ENCODE measurements at regions not wholly inside any gene's neighbourhood (a gene's known extent, or its start where the extent isn't known, plus 50 kb on each side); places are given as distances from the start of the nearest gene placed in this dataset.
"Not testable (repeated sequence)": the region's sequence is repeated elsewhere in the genome, so short reads cannot be mapped to it uniquely, and the experiment has no call there.

DNA sequence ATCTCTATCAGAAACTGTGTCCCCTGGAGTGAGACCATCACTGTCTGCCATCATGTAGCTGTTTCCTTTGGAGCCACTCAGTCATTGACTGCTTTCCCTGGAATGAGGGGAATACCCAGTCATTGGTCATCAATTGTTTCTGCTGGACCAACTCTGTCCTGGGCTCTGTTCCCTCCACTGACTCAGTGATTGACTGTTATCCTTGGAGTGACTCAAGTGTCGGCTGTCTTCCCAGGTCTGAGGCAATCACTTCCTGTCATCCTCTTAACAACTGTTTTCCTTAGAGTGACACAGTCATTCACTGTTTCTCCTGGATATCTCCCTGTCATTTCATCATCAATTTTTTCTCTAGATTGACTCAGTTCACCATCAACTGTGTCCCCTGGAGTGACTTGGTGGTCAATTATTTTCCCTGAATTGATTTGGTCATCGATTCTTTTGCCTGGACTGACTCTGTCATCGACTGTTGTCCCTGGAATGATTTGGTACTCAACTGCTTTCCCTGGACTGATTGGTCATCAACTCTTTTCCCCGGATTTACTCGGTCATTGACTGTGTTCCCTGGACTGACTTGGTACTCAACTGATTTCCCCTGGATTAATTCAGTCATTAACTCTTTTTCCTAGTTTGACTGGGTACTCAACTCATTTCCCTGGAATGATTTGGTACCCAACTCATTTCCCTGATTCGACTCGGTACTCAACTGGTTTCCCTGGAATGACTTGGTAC, 327.9 kb upstream of the VCX start:
- DNase-seq: no peak

DNA sequence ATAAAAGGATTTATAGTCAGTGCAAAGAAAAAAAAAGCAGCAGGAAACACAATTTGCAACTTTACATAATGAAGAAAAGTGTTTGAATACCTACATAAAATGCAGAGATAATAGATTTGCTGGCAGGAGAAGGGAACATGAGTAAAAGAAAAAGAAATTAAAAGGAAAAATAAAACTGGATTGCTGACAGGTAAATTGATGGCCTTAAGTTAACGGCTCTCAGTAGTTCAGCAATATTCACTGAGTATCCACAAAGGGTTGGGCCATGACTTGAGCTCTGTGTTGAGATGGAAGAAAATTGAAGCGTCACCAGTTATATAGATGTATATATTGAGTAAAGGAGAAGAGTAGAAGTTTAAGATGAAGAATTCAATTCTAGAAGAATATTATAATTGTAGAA, 330.1 kb upstream of the VCX start:
- no peak for DNase-seq

DNA sequence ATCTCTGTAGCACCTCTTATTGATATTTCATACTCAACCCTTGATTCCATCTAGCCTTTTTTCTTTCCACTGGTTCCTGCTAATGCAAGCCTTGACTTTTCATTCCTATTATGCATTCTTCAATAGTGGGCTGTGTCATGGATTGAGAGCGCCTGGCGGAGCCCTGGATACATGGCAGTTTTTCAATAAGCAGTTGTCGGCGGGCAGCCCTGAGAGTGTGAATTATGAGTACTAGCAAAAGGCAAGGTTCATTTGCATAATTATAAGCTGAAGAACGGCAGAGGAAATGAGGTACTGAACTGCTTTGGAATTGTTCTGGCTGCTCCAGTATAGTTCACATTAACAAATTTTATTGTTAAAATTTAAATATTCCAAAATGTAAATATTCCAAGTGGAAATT, 339.7 kb upstream of the VCX start:
- no peak for DNase-seq

DNA sequence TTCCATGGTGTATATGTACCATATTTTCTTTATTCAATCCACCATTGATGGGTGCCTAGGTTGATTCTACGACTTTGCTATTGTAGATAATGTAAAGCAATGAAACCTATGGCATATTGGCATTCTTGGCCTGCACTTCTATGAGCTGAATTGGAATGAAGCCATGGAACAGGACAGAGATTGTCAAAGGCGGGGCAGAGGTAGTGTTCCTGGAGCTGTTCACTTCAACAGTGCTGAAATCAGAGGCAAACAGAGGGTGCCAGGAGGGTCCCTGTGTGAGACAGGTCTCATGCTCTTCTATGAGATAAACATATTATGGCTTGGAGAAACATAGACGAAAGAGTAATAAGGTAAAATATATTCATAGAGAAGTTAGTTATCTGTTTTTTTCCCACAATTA, 342.6 kb upstream of the VCX start:
- DNase-seq: no peak

DNA sequence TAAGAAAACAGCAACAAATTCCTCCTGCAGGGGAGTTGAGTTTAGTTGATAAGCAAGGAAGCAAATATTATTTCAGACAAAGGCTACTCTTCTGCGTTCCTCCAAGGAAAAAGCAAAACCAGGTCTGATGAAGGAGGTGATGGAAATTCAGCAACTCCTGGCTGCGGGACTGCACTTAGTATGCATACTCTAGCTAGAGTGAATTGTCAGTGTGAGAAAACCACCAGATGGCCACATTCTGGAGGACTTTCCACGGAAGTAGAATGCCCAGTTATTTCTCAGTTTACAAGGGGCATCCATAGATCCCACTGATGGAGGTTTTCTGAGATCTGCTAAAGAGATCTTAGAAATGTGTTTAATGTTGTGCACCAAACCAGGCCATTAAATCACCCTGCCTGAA, 338.6 kb upstream of the PUDP start:
- no peak for DNase-seq

DNA sequence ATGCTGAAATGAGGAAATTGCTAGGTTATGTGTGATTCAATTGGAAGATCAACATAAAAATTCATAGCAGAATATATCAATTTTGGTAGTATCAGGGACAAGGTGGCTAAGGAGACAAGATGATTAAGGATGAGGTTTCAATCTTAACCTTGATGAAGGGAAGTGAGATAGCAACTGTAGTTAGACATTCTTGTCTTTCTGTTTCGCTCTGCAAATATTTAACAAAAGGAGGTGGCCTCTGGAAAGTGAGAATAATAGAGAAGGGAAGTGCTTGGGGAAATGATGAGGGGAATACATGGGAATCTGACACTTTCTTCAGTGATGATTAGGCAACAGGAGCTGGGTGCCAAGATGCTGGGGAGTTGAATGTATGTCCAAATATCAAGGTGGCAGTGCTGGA, 337.1 kb upstream of the PUDP start:
- no peak for DNase-seq

DNA sequence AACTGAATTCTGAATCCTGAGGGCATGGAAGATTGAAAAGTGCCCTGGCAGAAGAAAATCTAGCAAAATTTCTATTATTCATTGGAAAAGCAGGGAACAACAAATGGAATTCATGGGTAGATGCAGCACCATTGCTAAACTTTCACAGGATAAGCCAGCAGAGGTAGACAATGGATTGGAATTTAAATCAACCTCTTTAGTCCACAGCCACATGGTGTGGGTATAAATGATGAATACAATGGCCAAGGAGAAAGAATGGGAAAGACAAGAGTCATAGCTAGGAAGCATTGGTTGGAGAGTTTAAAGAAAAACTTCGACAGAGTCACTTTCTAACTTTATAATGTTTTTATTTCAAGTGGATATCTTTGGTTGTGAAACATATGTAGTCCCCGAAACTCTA, 332.8 kb upstream of the PUDP start:
- no peak for DNase-seq

DNA sequence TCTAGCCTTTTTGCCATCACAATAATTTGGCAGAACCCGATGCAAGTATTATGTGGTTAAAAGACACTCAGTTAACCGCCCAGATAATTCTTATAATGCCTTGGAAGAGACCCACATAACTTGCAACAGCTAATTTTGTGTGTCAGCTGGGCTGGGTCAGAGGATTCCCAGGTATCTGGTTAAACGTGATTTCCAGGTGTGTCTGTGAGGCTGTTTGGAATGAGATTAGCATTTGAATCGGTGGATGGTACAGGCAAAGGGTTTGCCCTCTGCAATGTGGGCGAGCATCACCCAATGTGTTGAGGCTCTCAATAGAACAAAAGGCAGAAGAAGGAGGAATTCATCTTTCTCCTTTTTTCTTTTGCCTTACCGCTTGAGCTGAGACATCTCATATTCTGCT, 314.2 kb upstream of the PUDP start:
- DNase-seq: no peak

DNA sequence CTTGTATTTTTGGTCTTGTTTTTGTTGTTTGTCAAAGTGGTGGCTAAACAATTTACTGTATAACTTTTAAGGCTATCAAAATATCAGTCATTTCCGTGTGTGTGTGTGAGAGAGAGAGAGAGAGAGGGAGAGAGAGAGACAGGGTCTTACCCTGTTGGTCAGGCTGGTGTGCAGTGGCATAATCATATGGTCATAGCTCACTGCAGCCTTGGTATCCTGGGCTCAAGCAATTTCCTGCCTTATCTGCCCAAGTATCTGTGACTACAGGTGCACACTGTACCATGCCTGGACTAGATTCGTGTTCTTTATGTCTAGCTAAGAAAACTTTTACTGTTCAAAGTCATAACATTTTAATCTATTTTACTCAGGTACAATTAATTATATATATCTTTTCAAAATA, 313.1 kb upstream of the PUDP start:
- not testable (repeated sequence) for DNase-seq

DNA sequence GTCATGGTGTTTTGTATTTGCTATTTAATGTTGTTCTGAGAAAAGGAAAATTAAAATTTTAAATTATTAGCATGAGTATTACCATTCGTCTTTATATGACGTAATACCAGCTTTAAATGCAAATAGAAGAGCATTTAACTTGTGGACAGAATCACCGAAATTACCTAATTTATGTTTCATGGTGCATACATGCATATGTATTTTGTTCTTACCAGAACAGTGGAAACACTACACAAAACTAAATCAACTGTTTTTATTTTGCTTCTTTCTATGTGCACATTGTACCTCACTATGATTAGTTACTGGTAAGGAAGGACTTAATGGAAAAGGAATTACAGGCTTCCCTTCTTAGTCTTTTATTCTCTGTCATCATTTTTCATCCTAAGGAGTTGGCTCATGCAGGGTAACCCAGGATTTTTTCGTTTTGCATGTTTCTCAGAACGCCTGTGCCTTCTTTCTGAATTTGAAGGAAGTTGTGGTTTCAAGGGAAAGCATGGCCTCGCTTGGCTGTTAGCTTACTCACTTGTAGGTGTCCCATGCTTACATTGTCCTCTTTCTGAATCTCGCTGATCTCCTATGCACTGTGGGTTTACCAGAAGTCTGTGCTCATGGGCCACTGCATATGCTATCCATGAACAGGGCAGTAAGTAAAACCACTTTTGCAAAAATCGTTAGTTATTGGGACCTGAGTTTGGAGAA, 300.0 kb upstream of the PUDP start:
- DNase-seq: no peak

DNA sequence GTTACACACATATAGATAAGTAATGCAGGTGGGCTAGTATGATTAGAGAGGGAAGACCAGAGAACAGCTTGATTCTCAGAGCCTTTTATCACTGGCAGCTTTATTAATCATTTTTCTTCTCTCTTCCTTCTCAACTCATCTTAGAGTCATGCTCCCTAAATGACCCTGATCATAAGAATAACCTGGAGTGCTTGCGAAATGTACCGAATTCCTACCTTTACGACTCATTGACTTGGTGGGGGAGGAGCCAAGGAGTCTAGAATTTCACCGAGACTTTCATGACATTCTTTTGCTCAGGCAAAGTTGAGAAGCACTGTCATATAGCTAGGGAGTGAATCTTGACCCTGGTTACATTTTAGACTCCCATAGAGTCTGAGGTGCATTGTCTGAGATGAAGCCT, 298.9 kb upstream of the PUDP start:
- no peak for DNase-seq

DNA sequence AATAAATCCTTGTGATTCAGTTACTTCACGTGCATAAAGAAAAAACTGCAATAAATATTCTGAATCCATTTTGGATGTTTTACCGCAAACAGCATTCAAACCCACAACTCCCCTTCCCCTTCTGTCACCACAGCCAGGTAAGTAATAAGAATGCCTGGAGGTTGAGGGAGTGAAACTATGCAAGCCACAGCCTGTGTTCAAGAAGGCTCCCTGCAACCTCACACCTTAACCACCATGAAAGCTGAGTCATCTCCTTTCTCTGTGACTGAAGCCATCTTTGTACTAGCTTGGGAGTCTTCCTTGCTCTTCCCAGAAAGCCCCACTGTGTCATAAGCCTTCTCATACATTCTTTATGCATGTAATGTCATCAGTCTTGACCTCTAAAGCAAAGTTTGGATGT, 297.0 kb upstream of the PUDP start:
- DNase-seq: no peak

DNA sequence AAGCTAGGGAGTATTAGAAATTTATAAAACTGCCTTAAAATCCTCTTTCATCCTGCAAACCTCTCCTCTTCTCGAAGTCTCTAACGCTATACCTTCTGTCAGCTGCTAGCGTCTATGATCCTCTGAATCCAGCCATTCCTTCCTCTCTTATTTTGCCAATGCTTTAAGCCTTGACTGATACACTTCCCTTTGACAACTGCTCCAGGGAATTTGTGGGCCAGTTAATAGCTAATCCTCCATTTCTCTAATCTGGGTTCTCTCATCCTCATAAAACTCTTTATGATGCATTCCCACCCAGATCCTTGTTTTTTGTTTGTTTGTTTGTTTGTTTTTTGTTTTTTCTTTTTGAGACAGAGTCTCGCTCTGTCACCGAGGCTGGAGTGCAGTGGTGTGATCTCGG, 293.6 kb upstream of the PUDP start:
- DNase-seq: no peak

DNA sequence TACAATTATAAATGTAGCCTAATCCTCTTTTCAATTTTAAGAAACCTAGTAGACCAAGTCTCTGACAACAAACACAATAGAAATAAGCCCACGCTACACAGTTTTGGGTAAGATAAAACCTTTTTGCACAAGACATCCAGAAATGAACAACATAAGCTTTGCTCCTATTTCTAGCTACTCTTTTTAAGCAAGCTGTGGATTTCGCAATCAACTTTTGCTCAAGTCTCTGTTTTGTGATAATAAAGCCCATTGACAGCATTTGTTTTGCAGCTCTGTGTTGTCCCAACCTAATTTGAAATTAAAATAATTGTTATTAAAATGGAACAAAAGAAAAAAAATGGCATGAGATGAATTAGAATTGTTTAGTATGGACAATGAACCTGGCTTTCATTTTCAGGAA, 287.9 kb upstream of the PUDP start:
- DNase-seq: no peak

DNA sequence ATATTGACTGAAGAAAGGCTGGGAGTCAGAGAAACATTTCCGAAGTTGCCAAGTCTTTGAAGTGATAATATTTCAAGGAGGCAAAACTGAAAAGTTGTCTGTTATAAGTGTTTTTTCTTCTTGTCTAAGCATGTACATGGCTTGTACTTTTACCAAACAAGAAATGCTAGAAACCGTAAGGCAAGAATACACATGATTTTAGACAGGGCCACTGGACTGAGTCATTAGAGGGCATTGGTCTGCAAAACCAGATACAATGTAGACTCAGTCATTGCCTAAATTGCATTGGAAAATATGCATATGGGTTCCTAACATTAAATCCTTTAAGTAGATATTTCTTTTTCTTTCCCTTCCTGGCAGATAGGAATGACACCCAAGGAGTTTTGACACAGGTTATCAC, 284.9 kb upstream of the PUDP start:
- DNase-seq: no peak

DNA sequence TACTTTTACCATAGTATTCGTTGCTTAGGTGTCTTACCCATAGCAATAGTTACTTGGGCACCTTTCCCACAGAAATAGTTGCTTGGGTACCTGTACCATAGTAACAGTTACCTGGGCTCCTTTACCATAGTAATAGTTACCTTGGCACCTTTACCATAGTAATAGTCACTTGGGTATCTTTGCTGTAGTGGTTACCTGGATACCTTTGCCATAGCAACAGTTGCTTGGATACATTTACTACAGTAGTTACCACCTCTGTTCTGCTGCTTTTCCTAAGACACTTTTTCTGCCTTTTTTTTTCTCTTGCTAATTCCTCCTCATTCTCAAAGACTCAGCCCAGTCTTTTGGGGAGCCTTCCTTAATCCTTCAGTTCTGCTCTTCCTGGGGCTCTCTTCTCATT, 272.8 kb upstream of the PUDP start:
- no peak for DNase-seq

DNA sequence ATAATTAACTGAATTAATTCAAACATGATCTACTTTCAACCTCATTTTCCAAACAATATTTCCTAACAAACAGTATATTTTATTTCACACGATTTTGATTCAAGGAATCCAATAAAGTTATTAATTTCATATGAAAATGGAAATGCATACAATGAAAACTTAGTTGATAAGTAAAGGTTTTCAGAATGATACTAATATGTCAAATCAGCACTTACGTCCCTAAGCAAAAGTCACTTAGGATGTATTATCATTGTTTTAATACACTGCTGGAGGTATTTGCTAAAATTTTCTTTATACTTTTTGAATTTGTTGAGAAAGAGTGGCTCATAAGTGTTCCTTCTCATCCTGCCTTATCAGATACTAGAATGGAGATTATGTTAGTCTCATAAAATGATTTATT, 266.8 kb upstream of the PUDP start:
- DNase-seq: no peak

DNA sequence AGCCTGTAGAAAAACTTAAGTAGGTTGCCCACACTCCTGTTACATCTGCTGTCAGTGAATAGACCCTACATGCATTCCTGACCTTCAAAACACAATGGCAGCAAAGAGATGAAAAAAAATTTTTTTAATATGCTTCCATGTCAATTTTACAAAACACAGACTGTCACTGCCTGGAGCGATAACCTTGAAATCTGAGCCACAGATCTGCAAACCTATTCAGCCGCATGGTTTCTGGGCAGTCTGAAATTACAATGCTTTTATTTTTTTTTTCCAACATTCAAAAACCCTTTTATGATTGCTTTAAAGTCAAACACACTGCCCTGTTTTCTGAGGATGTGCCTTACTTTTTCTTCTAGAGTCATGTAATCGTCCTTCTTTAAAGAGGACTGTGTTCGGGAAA, 264.9 kb upstream of the PUDP start:
- no peak for DNase-seq

DNA sequence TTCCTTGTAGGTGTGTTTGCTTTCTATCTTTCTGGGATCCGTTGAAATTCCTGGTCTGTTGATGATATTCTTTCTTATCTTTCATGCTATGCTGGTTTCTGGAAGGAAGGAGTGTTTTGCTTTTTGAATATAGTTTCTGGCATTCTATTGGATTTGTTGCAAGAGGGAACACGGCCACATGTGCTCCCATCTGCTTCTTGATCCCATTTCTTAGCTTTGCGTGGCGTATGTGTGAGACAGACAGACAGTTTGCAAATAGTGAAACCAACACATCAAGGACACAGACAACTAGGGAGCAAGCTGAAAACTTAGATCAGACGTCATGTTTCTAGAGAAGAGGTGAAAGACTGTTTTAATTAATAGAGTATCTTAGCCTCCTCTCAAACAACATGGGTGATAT, 261.9 kb upstream of the PUDP start:
- DNase-seq: no peak

DNA sequence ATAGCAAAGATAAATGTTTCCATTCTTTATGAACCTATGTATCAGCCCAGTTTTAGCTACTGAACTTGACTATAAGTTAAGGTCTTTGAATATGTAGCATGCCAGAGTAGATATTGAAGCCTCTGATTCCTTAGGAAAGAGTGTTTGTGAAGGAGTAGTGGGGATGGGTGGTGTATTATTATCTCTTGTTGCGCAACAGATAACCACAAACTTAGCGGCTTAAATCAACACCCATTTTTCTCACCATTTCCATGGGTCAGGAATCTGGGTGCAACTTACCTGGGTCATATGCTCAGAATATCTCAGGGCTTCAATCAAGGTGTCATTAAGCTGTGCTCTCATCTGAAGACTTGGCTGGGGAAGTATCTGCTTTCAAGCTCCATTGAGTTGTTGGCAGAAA, 251.4 kb upstream of the PUDP start:
- DNase-seq: no peak

DNA sequence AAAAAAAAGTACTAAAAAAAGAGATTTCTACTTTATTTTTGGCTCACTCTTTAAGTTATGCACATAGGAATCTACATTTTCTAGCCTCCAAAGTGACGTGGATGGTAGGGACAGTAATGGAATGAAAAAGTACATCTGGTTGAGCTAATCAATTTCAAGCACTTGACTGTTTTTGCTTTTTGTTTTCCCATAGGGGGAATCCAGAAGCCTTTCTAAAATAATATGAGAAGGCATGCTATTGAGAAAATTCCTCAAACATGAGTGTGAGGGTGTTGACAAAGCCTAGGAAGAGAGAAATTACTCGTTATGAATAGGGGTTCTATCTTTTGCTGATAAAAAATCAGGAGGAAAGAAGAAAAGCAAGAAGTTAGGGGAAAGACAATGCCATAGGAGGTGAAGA, 242.5 kb upstream of the PUDP start:
- no peak for DNase-seq

DNA sequence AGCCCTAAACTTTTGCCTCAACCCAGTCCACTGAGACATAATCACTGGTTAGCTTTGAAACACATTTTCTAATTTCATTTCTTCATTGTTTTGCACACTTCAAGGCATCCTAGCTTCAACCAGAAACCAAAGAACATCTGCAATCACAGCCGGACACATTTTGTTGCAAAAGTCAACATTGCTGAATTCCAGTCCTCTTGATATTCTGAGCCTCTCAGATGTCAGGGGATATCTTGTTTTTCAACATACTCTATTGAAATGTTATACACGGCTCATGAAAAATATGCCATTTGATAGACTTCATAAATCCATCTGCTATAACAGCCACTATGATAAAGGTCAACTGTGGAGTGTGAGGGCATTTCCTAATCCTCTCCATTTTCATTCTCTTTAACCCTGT, 241.6 kb upstream of the PUDP start:
- no peak for DNase-seq

DNA sequence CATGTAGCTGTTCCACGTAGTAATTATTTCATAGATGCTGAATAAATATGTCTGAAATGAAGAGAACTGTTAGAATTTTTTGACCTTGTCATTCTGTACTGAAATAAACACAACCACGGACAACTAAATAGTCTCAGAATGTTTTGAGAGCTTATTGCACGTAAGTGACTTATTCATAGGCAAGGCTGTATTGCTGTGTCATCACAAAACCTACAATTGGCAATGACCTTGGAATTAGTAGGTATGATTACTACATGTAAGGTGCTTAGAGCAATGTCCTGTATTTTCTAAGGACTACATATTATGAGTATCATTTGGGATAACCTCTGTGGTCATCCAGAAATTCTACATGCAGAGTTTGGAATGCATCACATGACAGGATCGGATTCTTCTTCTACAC, 237.2 kb upstream of the PUDP start:
- no peak for DNase-seq

DNA sequence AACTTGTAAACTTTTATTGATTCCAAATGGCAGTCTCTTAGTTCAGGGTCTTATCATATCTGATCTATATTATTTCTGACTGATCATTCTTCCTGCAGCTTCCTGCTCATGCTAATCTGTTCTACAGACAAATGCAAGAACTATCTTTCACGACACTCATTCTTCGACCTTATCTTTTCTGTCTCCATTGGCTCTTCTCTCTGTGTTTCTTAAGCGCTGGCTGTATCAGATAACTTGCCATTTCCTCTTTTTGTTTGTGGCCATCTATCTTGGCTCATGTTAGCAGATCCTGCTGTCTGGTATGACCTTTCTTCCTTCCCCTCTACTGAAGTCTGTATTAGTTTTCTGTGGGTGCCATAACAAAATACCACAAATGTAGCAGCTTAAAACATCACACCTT, 230.5 kb upstream of the PUDP start:
- DNase-seq: no peak

DNA sequence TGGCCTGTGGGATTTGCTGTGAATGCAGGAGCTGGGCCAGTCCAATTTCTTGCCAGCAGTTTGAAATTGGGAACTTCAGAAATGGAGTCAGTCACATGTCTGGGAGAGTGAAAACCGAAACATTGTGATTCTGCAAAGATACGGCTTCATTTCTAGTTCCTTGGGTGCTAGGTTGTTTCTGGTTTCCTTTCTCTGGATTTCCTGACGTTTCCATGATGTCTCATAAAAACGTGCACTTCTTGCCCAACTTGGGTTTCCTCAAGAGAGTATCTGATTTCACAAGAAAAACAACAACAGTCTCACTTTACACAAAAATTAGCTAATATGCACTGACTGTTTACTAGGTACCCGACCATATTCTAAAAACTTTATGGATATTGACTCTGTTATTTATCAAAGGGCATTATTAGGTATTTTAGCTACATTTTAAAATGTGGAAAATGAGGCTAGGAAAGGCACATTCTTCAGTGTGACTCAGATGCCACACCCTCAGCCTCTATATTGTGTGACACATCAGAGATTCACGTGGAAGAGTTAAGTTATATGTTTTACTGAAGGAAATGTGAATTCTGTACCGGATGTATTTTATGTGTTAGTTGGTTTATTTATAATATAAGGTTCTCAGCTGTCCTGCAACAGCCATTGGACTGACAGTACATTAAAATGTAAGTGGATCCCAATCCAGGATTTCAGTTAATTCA, 225.0 kb upstream of the PUDP start:
- no peak for DNase-seq

Measured in DMS153 (cell line).